LHCN-M2 (cell line): ENCODE measurements at regions not wholly inside any gene's neighbourhood (a gene's known extent, or its start where the extent isn't known, plus 50 kb on each side); places are given as distances from the start of the nearest gene placed in this dataset.

ENCODE experiments used
- DNase-seq: peaks from one replicate; pipeline ENCODE4 v3.0.0-alpha.2; 2012; ENCODE audit warnings: low read depth

DNA sequence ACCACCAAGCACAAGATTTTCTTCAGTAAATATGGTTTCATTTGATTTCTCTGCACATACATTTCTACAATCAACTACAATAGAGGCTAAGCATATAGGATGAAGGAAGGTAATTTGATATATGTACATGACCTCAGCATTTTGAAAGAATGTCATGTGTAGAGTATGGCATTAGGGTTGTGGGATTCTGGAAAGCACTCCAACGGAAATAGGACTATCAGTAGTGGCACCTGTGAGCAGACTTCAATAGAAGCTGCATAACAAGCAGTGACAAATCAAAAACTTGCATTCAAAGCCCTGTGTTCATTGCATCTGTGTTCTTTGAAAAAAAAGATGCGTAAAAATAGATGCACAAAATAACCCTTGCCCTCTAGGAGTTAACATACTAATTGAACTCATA, 57.5 kb upstream of the EYA4 start:
- no peak for DNase-seq

DNA sequence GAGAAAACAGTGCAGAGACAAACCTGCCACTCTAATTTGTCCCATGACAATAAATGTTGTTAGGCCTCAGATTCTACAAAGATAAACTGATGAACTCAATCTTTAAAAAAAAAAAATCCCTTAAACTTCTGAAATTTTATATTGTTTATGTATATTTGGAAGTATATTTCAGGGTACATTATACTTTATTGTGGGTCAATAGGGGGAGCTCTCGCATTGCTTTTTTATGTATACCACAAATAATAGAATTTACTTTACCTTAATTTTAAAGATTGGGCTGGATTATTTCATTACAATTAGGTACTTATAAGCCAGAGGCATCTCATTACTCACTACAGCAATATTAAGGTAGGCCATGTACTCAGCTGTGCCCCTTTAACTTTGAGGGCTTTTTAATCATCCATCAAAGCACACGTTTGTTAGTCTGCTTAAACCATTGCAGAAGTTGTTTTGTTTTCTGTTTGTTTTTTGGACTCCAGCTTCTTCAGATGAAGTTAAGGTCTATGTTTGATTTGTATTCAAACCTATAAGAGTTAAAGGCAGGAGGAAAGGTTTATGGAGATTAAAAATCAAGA, 56.3 kb upstream of the EYA4 start:
- peak; percentile 19 for DNase-seq

DNA sequence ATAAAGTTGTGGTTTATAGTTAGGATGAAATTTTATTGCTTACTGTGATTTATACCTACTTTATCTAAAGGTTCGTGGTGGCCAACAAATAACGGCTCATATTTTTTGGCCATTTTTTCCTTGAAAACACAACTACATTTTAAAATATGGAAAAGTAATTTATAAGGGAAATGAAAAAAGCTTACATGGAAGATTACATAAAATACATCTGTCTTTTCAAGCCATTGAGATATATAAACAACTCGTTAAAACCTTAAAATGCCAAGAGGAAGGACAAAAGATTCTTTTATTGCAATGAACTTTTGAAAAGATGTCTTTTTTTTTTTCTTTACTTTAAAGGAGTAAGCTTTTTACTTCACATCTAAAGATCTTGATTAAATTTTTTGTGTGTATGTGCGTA, 55.4 kb upstream of the EYA4 start:
- DNase-seq, result no peak

DNA sequence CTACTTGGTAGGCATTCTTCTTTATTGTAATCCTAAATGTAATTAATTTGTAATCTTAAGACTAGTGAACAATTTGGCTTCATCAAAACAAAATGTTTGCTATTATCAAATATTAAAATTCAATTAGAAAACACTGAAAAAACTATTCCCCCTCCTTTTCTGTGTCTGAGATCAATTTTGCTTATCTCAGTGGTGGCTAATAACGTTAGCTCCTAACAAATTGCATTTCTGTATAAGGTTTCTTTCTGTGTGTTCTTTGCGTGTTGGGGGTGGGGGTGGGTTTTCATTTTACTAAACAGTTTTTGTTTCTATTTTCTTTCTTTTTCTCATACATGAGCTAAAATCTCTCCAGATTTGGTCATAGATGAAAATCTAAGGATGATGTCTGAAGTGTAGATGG, 54.0 kb upstream of the EYA4 start:
- DNase-seq, result no peak

DNA sequence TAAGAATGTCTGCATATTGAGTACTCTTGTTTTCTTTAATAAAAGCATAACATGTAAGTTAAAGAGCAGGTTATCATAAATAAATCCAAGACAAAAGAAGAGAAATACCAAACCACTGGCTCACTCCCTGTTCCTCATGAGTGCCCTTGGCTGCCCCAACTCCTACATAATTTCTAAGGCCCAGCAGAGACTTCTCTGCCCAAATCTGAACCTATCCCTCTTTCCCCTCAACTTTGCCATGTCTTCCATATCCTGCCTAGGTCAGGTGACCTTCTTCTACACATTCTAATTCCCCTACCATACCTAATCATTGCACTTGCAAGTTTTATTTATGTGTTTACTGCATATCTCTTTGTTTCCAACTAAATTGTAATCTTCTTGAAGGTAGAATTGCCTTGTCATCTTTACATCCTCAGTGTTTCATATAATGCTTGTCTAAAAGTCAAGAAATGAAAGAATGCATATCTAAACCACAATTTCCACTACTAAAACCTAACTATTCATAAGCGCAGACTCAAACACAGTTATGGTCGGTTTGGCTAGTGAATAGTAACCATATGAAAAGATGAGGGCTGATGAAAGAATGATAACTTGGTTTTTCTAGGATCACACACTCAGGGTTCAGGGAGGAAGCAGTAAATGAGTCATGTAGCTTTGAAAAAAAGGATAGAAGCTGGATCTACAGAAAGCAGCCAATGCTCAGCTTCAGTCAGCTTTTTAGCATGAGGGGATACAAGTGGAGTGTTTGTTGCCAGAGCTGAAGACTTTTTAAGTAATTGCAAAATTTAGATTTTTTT, 53.3 kb upstream of the EYA4 start:
- peak; percentile 36 for DNase-seq

DNA sequence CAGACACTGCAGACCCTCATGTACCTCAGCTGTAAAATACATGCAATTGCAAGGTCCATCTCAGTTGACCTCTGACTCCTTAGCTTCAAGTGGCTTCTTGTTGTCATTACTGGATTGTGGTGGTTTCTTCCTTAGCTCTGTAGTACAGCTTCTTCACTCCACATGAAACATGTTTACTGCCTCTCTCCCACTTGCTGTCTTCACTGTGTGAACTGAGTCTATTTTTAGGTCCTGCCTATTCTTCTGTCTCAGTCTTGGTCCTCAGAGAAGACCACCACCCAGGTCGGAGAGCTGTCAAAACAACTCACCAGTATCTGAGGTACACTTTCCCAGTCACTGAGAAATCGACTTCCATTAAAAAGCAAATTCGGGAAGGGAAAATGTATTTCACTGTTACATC, 50.2 kb upstream of the EYA4 start:
- DNase-seq, result no peak

DNA sequence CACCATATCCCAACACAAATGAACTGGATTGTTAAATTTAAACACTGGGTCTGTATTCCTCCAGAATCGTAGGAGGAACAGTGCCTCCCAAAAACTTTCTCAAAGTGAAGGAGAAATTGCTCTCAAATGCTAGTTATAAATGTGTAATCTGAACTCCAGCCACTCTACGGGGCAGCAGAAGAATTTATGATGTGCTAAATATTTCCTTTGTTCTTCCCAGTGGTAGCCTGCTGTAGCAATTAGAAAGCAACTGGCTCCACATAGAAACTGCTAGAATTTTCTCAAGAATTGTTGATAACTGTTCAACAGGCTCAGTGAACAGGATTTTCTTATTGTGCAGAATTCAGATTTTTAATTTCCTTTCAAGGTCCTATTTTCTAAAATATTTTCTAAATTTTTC, 49.8 kb upstream of the EYA4 start:
- no peak for DNase-seq
